ENCODE measurements at regions not wholly inside any gene's neighbourhood (a gene's known extent, or its start where the extent isn't known, plus 50 kb on each side); places are given as distances from the start of the nearest gene placed in this dataset.

- TF ChIP-seq HDAC2 (IDR thresholded peaks at IDR 0.05; ENCODE audit: borderline replicate concordance in 1 of 2, low read depth in 2 of 2, low read length in 2 of 2): no peak
- no peak for TF ChIP-seq TAF1 (IDR thresholded peaks at IDR 0.05; ENCODE audit: low read depth, low read length)
- no peak for TF ChIP-seq EP300 (IDR thresholded peaks at IDR 0.05; ENCODE audit: borderline replicate concordance in 1 of 2, low read depth in 2 of 2, low read length in 2 of 2)
- TF ChIP-seq CHD1 (IDR thresholded peaks at IDR 0.05; ENCODE audit: low read depth, low read length): no peak
- no peak for TF ChIP-seq CTCF (IDR thresholded peaks at IDR 0.05; ENCODE audit: control extremely low read depth in 1 of 3, insufficient read depth in 1 of 3, low read depth in 1 of 3, low read length in 3 of 3)
- no peak for TF ChIP-seq GABPA (IDR thresholded peaks at IDR 0.05; ENCODE audit: borderline replicate concordance, insufficient read depth, low read length)
- TF ChIP-seq POLR2A (IDR thresholded peaks at IDR 0.05; ENCODE audit: control extremely low read depth in 1 of 2, low read depth in 2 of 2, low read length in 2 of 2): no peak
- TF ChIP-seq CBX8 (IDR thresholded peaks at IDR 0.05; ENCODE audit: borderline replicate concordance, low read depth, low read length): no peak
- TF ChIP-seq JUN (IDR thresholded peaks at IDR 0.05; ENCODE audit: low read depth, low read length): no peak
- no peak for TF ChIP-seq BACH1 (IDR thresholded peaks at IDR 0.05; ENCODE audit: low read length)
- no peak for TF ChIP-seq EZH2 (IDR thresholded peaks at IDR 0.05; ENCODE audit: low read depth, low read length, severe bottlenecking)
- TF ChIP-seq ZNF274 (IDR thresholded peaks at IDR 0.05; ENCODE audit: borderline replicate concordance, extremely low read depth, low read length): no peak
- TF ChIP-seq CBX5 (IDR thresholded peaks at IDR 0.05; ENCODE audit: low read depth, low read length): no peak
Measured at GRCh38 chr9:93864032-93864431, 91.1 kb downstream of the BARX1 start.
